Fibroblast of skin of left biceps (primary cell): ENCODE measurements at regions not wholly inside any gene's neighbourhood (a gene's known extent, or its start where the extent isn't known, plus 50 kb on each side); places are given as distances from the start of the nearest gene placed in this dataset.
A peak's percentile ranks its signal among the peaks of the same experiment; 100 is the strongest.
"Not testable (repeated sequence)": the region's sequence is repeated elsewhere in the genome, so short reads cannot be mapped to it uniquely, and the experiment has no call there.

Experiments used
- DNase-seq, 2 experiments: peaks; one replicate each; pipeline ENCODE4 v3.0.0-alpha.2; 2013; ENCODE audit warnings: low read depth in 2 of 2

GRCh38 chr12:80045594-80045993 is 53.7 kb upstream of the OTOGL start:
- DNase-seq, result peak; percentile 74 to 80

- peak; percentile 82 to 85 for DNase-seq
These were observed 54.7 kb upstream of the OTOGL start for GRCh38 chr12:80044694-80045046.

GRCh38 chr12:80041692-80042091 is 57.6 kb upstream of the OTOGL start:
- peak; percentile 72 to 76 for DNase-seq

- DNase-seq, result no peak
These were observed 58.3 kb upstream of the OTOGL start for GRCh38 chr12:80041071-80041470.

- no peak for DNase-seq
These were observed 59.1 kb upstream of the OTOGL start for GRCh38 chr12:80040075-80040738.

- no peak for DNase-seq
These were observed 61.2 kb upstream of the OTOGL start for GRCh38 chr12:80038062-80038560.

GRCh38 chr12:80033448-80033847 is 65.9 kb upstream of the OTOGL start:
- peak; percentile 66 for DNase-seq

- no peak for DNase-seq
These were observed 66.4 kb upstream of the OTOGL start for GRCh38 chr12:80032946-80033345.

GRCh38 chr12:80031229-80031628 is 68.1 kb upstream of the OTOGL start:
- DNase-seq, result no peak

GRCh38 chr12:80025638-80026037 is 73.7 kb upstream of the OTOGL start:
- DNase-seq, result no peak

GRCh38 chr12:80019691-80020090 is 79.6 kb upstream of the OTOGL start:
- no peak for DNase-seq

GRCh38 chr12:80018119-80018518 is 81.2 kb upstream of the OTOGL start:
- DNase-seq, result no peak

GRCh38 chr12:80017261-80017870 is 82.0 kb upstream of the OTOGL start:
- no peak for DNase-seq

- no peak for DNase-seq
These were observed 81.8 kb upstream of the PPP1R12A start for GRCh38 chr12:80016684-80017083.

GRCh38 chr12:80015660-80016059 is 80.8 kb upstream of the PPP1R12A start:
- DNase-seq, result no peak

- DNase-seq, result not testable (repeated sequence)
These were observed 68.8 kb upstream of the PPP1R12A start for GRCh38 chr12:80003744-80004143.

- DNase-seq, result no peak
These were observed 66.7 kb upstream of the PPP1R12A start for GRCh38 chr12:80001562-80001961.

GRCh38 chr12:80000831-80001230 is 65.9 kb upstream of the PPP1R12A start:
- DNase-seq, result no peak

- DNase-seq, result no peak
These were observed 63.7 kb upstream of the PPP1R12A start for GRCh38 chr12:79998554-79998953.

- DNase-seq, result peak in 1 of 2 experiments; percentile 19
These were observed 62.3 kb upstream of the PPP1R12A start for GRCh38 chr12:79997096-79997791.

GRCh38 chr12:79995385-79996084 is 60.6 kb upstream of the PPP1R12A start:
- DNase-seq, result not testable (repeated sequence)
